IPS DF 4.7 (cell line): ENCODE measurements at regions not wholly inside any gene's neighbourhood (a gene's known extent, or its start where the extent isn't known, plus 50 kb on each side); places are given as distances from the start of the nearest gene placed in this dataset.
"Not testable (repeated sequence)": the region's sequence is repeated elsewhere in the genome, so short reads cannot be mapped to it uniquely, and the experiment has no call there.

Experiments
- DNase-seq: peaks from one replicate; pipeline ENCODE4 v3.0.0-alpha.2; 2013; ENCODE audit warnings: low spot score; ENCODE audit errors: extremely low read depth

DNA sequence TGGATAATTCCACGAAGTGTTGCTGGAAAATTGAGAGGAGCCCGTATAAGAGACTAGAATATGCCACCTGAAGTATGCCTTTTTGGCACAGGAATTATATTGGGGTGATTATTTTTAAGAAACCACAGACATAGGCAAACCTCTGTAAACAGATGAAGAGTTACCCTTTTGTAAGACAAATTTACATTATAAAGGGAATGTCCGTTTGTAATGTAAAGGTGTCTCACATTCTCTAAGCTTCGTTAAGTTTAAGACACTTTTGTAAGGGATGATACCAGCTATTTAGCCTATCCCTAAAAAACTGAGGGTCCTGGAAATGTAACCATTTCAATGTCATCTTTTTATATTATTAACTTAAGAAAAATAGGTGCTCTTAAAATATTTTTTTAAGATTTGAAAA is 432.8 kb upstream of the SYT4 start:
- DNase-seq: no peak

DNA sequence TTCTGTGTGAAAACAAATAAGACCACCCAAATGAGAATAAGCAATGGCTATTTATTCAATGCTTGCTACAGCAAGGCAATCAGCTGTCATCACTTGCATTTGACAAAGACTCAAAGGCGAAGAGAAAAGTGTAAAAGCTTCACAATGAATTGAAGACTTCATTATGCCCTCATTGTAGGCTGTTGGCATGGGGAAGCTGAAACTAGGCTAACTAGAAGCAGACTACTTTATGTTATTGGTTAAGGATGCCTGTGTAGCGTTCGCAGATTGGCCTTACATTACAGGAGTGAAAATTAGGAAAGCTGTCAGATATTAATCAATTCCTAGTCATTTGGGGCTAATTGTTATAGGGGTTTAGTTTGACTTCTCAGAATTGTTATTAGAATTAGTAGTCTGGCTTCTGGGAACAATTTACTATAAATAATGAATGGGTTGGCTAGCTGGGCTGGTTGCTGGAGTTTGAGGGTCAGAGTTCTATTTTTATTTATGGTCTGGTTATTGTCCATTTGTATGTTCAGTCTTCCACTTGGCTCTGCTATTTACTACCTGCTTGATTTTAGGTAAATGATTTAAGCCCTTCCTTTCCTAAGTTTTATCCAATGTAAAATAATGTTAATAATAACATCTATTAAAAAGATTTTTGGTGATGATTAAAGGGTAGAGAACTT is 437.2 kb upstream of the SYT4 start:
- no peak for DNase-seq

DNA sequence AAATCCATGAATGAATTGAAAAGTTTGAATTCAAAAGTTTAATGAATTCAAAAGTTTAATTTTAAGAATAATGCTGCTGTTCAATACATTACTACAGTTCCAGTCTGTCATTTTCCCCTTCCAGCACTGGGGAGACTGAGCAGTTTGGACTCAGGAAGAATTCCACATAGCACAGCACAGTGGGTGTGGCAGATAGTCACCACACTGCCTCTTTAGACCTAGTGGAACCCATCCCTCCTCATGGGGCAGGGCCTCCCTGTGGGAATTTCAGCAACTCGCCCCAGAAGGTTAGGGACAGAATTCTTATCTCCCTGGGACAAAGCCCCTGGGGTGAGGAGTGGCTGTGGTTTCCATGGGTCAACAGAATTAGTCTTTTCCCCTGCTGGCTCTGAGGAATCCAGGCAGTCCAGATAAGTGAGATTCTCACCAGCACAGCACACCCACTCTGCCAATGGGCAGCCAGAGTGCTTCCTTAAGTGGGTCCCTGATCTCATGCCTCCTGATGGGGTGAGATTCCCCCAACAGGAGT is 442.0 kb upstream of the SYT4 start:
- DNase-seq: no peak

DNA sequence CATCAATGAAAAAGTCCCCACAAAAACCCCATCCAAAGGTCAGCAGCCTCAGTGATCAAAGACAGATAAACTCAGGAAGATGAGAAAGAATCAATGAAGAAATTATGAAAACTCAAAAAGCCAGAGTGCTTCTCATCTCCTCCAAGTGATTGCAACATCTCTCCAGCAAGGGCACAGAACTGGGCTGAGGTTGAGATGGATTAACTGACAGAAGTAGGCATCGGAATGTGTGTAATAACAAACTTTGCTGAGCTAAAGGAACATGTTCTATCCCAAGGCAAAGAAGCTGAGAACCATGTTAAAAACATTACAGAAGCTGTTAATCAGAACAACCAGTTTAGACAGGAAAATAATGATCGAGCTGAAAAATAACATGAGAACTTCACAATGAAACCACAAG is 442.8 kb upstream of the SYT4 start:
- no peak for DNase-seq

DNA sequence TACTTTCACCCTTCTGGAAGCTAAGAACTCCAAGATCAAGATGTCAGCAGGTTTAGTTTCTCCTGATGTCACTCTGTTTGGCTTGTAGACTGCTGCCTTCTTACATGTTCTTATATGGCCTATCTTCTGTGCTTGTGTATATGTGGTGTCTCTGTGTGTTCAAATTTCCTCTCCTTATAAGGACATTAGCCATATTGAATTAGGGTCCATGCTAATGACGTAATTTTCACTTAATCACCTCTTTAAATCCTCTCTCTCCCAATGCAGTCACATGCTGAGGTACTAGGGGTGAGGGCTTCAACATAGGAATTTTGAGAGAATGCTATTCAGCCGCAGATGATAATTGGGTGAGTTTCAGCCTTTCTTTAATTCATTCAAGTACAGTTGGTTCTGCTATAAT is 458.3 kb upstream of the SYT4 start:
- no peak for DNase-seq

DNA sequence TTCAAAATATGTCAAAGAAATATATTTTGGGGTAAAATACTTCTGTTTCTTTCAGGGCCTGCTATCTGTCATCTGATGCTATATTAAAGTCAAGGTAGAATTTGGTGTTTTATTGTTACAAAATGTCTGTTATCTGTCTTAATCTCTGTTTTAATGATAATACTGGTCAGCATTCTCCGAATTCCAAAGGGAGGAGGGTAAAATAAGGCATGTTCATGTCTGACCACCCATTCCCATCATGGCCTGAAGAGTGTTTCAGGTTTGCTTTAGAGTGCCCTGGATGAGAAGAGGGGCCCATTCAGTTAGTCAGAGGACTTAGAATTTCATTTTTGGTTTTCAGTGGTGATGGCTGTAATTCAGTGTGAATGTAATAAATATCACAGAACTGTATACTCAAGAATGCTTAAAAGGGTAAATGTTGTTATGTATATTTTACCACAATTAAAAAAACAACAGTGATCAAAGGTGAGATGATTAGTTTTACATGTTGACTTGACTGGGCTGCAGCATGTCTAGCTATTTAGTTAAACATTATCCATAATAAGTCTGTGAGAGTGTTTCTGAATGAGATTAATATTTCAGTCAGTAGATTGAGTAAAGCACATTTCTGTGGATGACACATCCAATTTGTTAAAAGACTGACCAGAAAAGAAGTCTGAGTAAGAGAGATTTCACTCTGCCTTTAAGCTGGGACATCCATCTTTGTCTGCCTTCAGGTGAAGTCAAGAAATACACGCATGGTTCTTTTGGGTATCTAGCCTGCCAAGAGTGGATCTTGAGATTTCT is 467.9 kb upstream of the SYT4 start:
- no peak for DNase-seq

DNA sequence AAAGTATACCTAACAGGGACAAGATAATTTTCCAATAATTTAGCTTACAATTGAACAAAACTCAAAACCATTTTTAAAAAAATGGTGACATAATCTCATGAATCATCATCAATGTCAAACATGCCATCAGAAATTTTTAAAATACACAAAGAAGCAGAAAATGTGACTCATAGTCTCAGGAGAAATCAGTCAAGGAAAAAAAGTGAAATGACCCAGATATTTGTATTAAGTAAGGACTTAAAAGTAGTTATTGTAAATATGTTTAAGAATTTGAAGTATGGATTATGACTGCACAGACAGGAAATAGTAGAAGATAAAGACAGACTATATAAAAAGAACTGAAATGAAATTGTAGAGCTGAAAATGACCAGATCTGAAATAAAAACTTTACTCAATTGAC is 473.9 kb upstream of the SYT4 start:
- DNase-seq: no peak

DNA sequence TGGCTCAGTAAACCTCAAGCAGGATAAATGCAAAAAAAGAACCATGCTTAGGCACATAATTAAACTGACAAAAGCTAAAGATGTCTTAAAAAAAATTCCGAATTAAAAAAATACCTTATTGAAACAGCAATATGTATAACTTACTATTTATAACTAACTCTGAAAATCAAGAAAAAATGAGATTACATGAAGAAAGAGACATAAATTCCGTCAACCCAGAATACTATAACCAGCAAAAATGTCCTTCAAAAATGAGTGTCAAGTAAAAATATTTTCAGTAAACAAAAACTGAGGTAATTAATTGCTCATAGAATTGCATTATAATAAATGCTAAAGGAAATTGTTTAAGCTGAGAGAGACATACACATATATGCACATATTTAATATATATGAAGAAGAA is 474.5 kb upstream of the SYT4 start:
- DNase-seq: no peak

DNA sequence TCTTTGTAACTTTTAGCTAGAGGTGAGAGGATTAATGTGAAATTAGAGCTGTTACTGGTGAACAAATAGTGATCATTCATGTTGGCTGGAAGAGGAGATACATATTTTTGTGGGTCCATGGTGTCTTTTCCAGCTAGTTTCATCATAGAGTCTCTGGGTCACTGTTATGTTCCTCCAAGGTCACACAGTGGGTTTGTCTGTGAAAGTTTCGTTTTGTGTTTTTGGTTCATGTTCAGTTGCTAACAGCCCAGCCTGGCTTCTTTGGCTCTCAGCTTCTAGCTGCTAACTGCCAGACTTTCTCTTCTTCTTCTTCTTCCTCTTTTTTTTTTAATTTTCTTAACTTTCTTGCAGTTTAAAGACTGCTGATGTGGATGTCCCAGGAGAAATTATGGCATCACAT is 480.0 kb upstream of the SYT4 start:
- no peak for DNase-seq

DNA sequence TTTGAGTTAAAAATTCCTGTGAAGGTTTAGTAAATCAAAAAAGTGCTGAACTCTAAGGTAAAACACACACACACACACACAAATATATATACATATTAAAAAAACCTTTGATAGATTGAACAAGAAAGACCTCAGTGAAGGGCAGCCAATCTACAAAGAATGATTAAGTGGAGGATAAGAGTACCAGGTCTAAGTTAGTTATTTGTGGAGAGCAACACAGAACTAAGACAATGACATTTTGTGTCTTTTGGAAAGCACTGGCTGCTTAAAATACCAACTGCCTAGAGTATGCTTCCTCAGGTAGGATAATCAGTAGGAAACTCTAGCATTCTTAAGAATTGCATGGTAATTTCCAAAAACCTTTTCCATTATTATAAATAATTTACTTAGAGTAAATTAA is 481.4 kb upstream of the SYT4 start:
- DNase-seq: no peak

DNA sequence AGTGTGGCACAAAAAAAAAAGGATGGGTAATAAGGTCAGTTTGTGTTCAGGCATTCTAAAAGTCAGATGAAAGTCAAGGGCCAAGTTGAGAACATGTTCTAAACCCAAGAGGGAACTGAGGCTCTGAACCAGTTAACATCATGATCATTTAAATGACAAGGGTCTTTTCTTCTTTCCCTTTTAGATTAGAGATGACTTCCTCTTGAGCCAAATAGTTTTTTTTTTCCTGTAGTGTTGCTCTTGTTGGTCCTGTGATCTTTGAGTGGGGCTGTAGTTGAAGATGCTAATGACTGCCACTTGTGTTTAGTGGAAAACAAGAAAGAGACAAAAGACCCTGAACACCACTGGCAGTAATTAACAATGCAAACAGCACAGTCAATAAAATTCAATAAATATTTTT is 482.7 kb upstream of the SYT4 start:
- peak; percentile 41 for DNase-seq

DNA sequence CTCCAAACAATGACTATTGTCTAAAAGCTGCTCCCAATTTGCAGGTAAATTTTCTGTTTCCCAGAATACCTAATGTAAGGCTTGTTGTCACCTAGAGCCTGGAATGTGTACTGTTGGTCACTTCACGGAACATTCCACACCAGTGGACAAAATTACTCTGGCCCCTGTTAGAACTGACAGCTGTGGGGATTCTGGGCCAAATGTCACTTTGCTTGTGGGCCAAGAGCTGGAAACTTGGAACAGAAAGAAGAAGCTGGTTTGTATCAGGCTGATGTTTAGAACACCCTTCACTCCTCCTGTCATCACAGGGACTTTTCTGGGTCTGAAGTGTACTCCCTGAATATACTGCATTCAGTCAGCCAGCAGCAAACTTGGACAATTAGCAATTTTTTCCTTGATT is 495.6 kb upstream of the SYT4 start:
- no peak for DNase-seq

DNA sequence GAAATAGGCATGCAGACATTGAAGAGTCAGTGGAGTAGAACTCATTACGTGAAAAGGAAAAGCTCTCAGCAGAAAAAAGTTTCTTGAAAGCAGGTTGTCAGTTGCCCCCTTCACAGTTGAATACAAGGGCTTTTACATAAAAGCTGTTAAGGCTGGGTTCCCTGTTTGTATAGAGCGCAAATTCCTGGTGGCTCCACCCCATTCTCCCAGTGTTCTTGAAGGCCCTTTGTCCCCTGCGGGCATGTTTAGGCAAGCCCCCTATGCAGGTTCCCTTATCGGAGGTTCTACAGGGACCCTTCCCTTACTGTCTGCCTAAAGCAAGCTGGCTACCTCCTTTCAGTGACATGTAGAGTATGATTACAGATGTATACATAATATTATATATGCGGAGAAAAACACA is 497.2 kb upstream of the SYT4 start:
- no peak for DNase-seq

DNA sequence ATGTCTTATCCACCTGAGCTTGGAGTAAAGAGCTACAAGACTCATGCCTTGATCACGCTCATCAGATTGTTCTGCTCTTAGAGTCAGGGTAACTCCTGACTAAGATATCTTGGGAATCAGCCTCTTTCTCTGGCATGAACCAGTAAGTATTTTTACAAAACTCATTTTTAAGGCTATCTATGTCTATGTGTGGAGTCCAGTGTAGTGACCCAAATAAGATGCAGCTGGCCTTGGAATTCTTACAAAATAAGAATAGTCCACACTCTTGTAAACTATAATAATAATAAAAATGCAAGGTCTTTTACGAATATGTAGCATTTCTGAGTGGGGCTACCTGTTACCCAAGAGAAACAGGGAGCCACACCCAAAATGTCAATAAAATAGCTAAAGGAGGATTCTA is 498.3 kb upstream of the SYT4 start:
- DNase-seq: no peak

DNA sequence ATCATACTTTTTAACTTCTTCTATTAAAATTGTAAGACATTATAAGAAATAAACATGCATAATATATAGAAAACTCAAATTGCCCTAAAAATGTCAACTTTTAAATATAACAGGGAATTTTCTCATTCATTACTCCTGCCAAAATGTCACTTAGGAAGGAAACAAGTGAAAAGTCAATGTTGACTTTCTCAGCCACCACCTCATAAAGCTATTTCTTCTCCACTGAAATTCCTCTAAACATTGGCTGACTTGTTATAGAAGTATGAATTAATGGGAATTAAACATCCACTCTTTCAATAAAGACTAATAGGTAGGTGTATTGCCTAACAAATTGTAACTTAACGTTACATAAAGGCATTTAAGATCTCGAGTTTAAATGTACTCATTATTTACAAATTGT is 499.7 kb upstream of the SYT4 start:
- DNase-seq: no peak

DNA sequence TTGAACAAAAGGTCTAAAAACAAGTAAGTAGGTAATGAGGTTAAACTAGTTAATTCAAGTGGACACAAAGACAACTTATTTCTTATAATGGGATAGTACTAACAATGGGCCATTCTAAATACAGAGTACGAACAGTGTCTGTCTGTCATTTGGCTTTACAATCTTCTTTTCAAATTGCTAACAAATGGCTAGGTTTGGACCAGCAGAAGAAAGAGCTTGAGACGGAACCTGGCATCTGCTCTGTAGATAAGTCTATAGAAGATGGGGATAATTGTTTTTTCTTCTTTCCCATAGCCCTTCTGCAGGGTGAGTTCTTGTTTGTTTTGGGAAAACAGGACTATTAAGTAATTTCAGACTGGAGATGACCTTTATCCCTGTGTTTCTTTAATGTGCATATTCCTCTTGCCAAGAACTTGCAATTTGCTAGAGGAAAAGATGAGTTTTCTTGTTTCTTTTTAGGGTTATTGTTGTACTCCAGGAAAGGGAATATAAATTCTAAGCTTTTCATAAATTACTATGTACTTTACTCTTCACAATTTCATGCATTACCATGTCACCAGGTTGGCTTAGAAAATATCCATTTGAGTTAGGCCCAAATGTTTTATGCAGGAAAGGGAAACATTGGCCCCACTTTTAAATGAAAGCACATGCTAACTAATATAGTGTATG is 500.5 kb upstream of the SYT4 start:
- DNase-seq: no peak

DNA sequence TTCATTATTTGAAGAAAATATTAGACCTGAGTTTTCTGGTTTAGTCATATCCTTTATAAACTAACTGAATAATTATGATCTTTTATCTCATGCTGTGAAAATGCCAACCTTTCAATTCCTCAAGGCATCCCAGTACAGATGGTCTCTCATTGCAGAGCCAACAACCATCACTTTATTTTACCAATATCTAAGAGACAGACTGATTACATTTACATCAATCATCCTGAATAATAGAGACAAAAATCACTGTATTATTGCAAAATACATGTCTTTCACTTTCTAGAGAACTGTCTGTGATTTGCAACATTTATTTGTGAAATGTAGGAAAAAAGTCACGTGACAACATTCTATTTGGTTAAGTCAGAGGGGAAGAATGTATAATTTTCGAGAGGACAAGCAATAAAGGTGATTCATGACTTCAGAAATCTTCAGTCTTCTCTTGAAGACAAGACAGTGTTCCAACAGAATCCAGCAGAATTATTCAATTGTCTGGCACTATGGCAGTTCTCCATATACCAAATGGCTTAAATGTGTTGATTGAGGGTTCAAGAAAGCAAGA is 503.6 kb upstream of the SYT4 start:
- no peak for DNase-seq

DNA sequence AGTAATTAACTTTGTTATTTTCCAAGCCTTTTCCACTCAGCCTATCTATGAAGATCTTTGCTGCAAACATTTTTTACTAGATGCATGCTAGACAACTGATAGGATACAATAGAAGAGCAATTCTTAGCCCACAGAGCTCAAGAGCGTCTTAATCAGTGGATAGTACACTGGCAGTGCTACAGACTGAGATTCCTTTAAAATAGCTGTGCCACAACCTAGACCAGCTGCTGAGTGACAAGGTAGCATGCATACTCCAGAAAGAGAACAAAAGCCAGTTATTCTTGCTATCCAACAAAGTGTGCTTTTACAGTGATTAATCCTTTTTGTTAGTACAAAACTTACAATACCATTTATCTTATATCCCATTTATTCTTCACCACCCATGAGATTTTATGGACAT is 507.9 kb upstream of the SYT4 start:
- DNase-seq: no peak

DNA sequence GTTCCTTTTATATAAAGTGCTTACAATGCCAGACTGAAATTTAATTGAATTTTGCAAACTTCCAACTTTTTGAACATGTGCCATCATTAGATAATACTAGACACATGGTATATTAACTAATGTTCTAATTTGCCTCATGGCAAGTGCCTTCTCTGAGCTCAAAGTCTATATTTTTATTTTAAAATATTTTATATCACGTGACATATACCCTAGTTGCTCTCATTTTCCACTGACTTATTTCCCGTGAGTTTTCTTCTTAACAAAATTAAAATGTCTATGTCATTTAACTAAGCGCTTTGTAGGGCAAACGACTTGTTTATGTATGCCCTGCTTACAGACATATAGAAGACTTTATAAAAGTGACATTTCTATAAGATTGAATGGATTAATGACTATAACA is 509.6 kb upstream of the SYT4 start:
- DNase-seq: no peak

DNA sequence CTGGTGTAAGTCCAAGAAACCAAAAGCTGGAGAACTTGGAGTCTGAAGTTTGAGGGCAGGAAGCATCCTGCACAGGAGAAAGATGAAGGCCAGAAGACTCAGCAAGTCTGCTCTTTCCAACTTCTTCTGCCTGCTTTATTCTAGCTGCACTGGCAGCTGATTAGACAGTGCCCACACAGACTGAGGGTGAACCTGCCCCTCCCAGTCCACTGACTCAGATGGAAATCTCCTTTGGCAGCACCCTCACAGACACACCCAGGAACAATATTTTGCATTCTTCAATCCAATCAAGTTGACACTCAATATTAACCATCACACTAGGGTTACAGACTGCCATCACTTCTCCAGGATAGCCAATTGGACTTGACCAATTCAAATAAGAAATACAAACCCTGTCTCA is 510.4 kb upstream of the SYT4 start:
- not testable (repeated sequence) for DNase-seq

DNA sequence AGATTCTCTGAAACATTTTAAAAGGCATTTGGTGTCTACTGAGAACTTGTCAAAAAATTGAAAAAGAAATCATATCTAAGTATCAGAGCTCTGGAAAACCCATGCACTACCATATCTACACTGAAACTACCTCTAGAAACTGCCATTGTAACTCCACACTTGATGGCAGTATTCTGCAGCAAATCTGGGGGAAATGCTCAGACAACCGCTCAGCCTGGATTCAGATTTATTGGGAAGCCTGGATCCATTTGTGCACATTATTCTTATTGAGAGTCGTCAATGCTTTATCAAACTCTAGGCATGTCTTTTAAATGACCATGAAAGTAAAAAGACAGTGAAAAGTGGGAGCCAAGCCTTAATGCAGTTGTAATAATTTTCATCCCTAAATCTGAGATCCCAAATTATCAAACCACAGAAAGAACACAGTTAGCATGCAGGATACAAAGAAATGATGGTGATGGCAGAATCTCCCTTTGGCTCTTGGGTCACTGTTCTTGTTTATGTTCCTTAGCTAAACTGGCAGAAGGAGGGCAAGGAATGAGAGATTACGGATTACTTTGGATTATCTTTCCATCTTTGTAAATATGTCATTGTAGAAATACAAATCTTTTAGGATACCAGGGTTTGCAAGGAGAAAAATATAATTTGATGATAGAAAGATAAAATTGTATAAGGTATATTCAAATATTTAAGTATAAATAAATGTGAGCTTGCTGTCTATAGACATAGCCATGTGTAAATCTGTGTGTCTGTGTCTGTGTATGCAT is 512.1 kb upstream of the SYT4 start:
- DNase-seq: no peak
